Mesothelial cell of epicardium (in vitro differentiated cells): ENCODE measurements at regions not wholly inside any gene's neighbourhood (a gene's known extent, or its start where the extent isn't known, plus 50 kb on each side); places are given as distances from the start of the nearest gene placed in this dataset.
"Not testable (repeated sequence)": the region's sequence is repeated elsewhere in the genome, so short reads cannot be mapped to it uniquely, and the experiment has no call there.

Source experiments
- DNase-seq, 2 experiments: peaks; one replicate each; pipeline ENCODE4 v3.0.0; 2021; ENCODE audit warnings: low spot score in 2 of 2; ENCODE audit not compliant: unreplicated experiment in 2 of 2
- H3K27ac Mint-ChIP-seq: 2 replicates; pipeline ENCODE4 v1.8.0; 2021; ENCODE audit warnings: mixed read lengths
- H3K27me3 Mint-ChIP-seq: 2 replicates; pipeline ENCODE4 v1.8.0; 2021; ENCODE audit warnings: low read depth, mixed read lengths
- H3K36me3 Mint-ChIP-seq: 2 replicates; pipeline ENCODE4 v1.8.0; 2021; ENCODE audit warnings: mixed read lengths
- H3K4me1 Mint-ChIP-seq: 2 replicates; pipeline ENCODE4 v1.8.0; 2021; ENCODE audit warnings: mixed read lengths
- H3K4me3 Mint-ChIP-seq: 2 replicates; pipeline ENCODE4 v1.8.0; 2021; ENCODE audit warnings: mild to moderate bottlenecking, moderate library complexity, mixed read lengths
- H3K9me3 Mint-ChIP-seq: 2 replicates; pipeline ENCODE4 v1.8.0; 2021; ENCODE audit warnings: mixed read lengths
- TF ChIP-seq, protein P1 (sequence below): fragments of 200-600 bp; sonication (generic); IDR thresholded peaks from one replicate; pipeline ENCODE4 v1.5.0; 2021; ENCODE audit warnings: antibody characterized with exemption; ENCODE audit not compliant: unreplicated experiment

GRCh38 chr12:28782812-28783211 is 366.3 kb upstream of the FAR2 start:
- H3K27me3 Mint-ChIP-seq, result no peaks in the 10 kb centered on the region

DNA sequence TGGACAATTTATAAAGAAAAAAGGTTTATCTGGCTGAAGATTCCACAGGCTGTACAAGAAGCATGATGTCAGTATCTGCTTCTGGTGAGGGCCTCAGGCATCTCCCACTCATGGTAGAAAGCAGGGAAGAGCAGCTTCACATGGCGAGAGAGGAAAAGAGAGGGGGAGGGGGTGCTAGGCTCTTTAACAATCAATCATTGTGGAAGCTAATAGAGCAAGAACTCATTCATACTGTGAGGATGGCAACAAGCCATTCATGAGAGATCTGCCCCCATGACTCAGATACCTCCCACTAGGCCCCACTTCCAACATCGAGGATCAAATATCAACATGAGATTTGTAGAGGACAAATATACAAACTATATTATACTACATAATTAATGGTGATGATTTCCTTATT is 361.9 kb upstream of the FAR2 start:
- TF ChIP-seq, protein P1, sequence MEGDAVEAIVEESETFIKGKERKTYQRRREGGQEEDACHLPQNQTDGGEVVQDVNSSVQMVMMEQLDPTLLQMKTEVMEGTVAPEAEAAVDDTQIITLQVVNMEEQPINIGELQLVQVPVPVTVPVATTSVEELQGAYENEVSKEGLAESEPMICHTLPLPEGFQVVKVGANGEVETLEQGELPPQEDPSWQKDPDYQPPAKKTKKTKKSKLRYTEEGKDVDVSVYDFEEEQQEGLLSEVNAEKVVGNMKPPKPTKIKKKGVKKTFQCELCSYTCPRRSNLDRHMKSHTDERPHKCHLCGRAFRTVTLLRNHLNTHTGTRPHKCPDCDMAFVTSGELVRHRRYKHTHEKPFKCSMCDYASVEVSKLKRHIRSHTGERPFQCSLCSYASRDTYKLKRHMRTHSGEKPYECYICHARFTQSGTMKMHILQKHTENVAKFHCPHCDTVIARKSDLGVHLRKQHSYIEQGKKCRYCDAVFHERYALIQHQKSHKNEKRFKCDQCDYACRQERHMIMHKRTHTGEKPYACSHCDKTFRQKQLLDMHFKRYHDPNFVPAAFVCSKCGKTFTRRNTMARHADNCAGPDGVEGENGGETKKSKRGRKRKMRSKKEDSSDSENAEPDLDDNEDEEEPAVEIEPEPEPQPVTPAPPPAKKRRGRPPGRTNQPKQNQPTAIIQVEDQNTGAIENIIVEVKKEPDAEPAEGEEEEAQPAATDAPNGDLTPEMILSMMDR, result no peak
- H3K4me1 Mint-ChIP-seq, result no peaks in the 10 kb centered on the region
- H3K27me3 Mint-ChIP-seq, result no peaks in the 10 kb centered on the region
- no peak overlapping the region for H3K27ac Mint-ChIP-seq
- no peak overlapping the region for H3K4me3 Mint-ChIP-seq
- peaks cover 10% of the 10 kb centered on the region for H3K9me3 Mint-ChIP-seq
- DNase-seq, result no peak
- no peaks in the 10 kb centered on the region for H3K36me3 Mint-ChIP-seq

More at GRCh38 chr12:28782812-28783211, 366.3 kb upstream of the FAR2 start:
- no peak for DNase-seq
- Mint-ChIP-seq H3K9me3 (peaks cover 5% of the 10 kb centered on the region), H3K27ac (no peak overlapping the region), H3K36me3 (no peaks in the 10 kb centered on the region), H3K4me1 (no peaks in the 10 kb centered on the region), H3K4me3 (no peak overlapping the region)
- TF ChIP-seq, protein P1, result no peak

DNA sequence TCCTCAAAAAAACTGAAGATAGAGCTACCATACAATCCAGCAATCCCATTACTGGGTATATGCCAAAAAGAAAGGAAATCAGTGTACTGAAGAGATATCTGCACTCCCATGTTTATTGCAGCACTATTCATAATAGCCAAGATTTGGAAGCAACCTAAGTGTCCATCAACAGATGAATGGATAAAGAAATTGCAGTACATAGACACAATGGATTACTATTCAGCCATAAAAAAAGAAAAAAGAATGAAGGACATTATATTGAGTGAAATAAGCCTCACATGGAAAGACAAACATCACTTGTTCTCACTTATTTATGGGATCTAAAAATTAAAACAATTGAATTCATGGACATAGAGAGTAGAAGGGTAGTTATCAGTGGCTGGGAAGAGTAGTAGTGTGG is 360.8 kb upstream of the FAR2 start:
- not testable (repeated sequence) for DNase-seq, H3K4me3 Mint-ChIP-seq, H3K36me3 Mint-ChIP-seq, H3K27me3 Mint-ChIP-seq, H3K4me1 Mint-ChIP-seq, H3K27ac Mint-ChIP-seq
- H3K9me3 Mint-ChIP-seq, result peaks cover 14% of the 10 kb centered on the region

GRCh38 chr12:28793581-28794151 is 355.4 kb upstream of the FAR2 start:
- no peaks in the 10 kb centered on the region for H3K36me3 Mint-ChIP-seq
- H3K9me3 Mint-ChIP-seq, result peaks cover 17% of the 10 kb centered on the region
- no peaks in the 10 kb centered on the region for H3K27me3 Mint-ChIP-seq
- no peak overlapping the region for H3K27ac Mint-ChIP-seq
- no peak overlapping the region for H3K4me3 Mint-ChIP-seq
- TF ChIP-seq, protein P1, result no peak
- DNase-seq, result no peak
- peaks cover 11% of the 10 kb centered on the region for H3K4me1 Mint-ChIP-seq

- Mint-ChIP-seq H3K36me3 (no peaks in the 10 kb centered on the region), H3K27ac (no peak overlapping the region), H3K4me3 (no peak overlapping the region), H3K9me3 (peaks cover 17% of the 10 kb centered on the region), H3K27me3 (no peaks in the 10 kb centered on the region), H3K4me1 (peaks cover 11% of the 10 kb centered on the region)
- TF ChIP-seq, protein P1, result no peak
- no peak for DNase-seq
Observed at GRCh38 chr12:28794211-28794610, 354.9 kb upstream of the FAR2 start.

DNA sequence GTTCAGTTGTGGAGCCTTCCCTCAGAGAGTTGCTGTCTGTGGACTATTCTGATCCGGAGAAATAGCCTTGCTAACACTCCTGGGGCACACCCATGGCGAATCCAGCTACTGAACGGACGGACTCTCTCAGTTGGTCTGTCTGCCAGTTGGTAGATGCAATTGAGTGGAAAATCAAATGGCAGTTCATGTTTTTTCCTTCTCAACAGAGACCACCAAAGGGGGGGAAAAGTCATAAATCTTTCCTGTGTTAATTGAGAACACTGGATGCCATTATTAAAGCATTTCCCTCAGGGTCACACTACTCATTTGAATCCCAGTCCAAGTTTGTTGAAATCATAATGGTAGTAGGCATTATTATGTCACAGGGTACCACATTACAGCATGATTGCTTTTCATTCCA is 354.3 kb upstream of the FAR2 start:
- no peak overlapping the region for H3K27ac Mint-ChIP-seq
- no peak overlapping the region for H3K4me3 Mint-ChIP-seq
- peaks cover 17% of the 10 kb centered on the region for H3K9me3 Mint-ChIP-seq
- TF ChIP-seq, protein P1, result no peak
- H3K36me3 Mint-ChIP-seq, result no peaks in the 10 kb centered on the region
- H3K4me1 Mint-ChIP-seq, result peaks cover 11% of the 10 kb centered on the region
- no peaks in the 10 kb centered on the region for H3K27me3 Mint-ChIP-seq
- no peak for DNase-seq
